ENCODE measurements at regions not wholly inside any gene's neighbourhood (a gene's known extent, or its start where the extent isn't known, plus 50 kb on each side); places are given as distances from the start of the nearest gene placed in this dataset.

GRCh38 chr16:86393907-86394626 lies 116.3 kb upstream of the FOXF1 start:
- H3K27ac ChIP-seq (ENCODE audit: insufficient read depth, low read length, poor library complexity, severe bottlenecking) = no peak overlapping the region
- H3K4me3 ChIP-seq (ENCODE audit: insufficient read depth, low read depth, low read length, poor library complexity, severe bottlenecking) = no peak overlapping the region
- H3K9me3 ChIP-seq (ENCODE audit: control insufficient read depth, low read length) = no peaks in the 10 kb centered on the region
- DNase-seq = no peak
- H3K4me1 ChIP-seq (ENCODE audit: control insufficient read depth, insufficient read depth, low read length, poor library complexity, severe bottlenecking) = no peaks in the 10 kb centered on the region
- H3K27me3 ChIP-seq (replicated peaks; ENCODE audit: control insufficient read depth, insufficient read depth, low read length, poor library complexity, severe bottlenecking) = no peaks in the 10 kb centered on the region
- H3K36me3 ChIP-seq (ENCODE audit: control insufficient read depth, insufficient read depth, low read length) = no peaks in the 10 kb centered on the region

DNA sequence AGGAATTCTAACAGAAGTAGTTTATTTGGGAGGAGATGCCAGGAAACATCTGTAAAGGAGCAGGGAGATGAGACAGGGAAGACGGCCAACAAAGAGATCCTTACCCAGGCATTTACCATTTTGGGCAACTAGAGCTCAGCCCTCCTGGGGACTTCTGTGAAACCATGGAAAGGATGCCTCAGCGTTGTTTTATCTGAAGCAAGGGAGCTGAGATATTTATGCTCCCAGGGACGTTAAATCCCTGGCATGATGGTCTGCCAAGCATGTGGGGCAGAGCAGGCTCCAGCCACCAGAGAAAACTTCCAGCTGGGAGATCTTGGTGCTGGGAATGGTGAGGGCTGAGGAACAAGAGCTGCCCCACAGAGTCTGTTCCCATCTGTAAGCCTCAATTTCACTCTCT lies 114.8 kb upstream of the FOXF1 start:
- Histone ChIP-seq H3K9me3 (ENCODE audit: control insufficient read depth, low read length) (no peaks in the 10 kb centered on the region), H3K27me3 (replicated peaks; ENCODE audit: control insufficient read depth, insufficient read depth, low read length, poor library complexity, severe bottlenecking) (no peaks in the 10 kb centered on the region), H3K4me1 (ENCODE audit: control insufficient read depth, insufficient read depth, low read length, poor library complexity, severe bottlenecking) (no peaks in the 10 kb centered on the region), H3K27ac (ENCODE audit: insufficient read depth, low read length, poor library complexity, severe bottlenecking) (no peak overlapping the region), H3K36me3 (ENCODE audit: control insufficient read depth, insufficient read depth, low read length) (no peaks in the 10 kb centered on the region), H3K4me3 (ENCODE audit: insufficient read depth, low read depth, low read length, poor library complexity, severe bottlenecking) (no peak overlapping the region)
- no peak for DNase-seq

GRCh38 chr16:86396422-86396821 lies 113.9 kb upstream of the FOXF1 start:
- no peak overlapping the region for H3K27ac ChIP-seq (ENCODE audit: insufficient read depth, low read length, poor library complexity, severe bottlenecking)
- DNase-seq = no peak
- H3K36me3 ChIP-seq (ENCODE audit: control insufficient read depth, insufficient read depth, low read length) = no peaks in the 10 kb centered on the region

DNA sequence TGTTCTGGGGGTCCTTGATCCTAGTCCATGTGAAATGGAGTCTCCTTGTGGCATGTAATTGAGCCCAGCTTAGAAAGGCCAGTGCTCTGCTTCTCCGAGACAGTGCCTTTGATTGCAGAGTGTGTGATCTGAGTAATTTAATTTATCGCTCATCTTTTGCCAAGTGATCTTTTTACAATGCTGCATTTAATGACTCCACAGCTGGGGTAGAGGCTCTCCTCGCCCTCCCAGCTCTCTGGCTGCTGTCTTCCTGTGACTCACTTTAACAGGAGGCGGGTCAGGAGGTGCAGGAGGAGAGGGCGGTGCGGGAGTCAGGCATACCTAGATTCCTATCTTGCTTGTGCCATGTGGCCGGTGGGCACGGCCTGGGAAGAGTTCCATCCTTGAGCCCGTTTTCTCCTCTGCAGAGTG lies 113.4 kb upstream of the FOXF1 start:
- H3K9me3 ChIP-seq (ENCODE audit: control insufficient read depth, low read length) = no peaks in the 10 kb centered on the region
- no peak overlapping the region for H3K27ac ChIP-seq (ENCODE audit: insufficient read depth, low read length, poor library complexity, severe bottlenecking)
- DNase-seq = no peak
- no peaks in the 10 kb centered on the region for H3K27me3 ChIP-seq (replicated peaks; ENCODE audit: control insufficient read depth, insufficient read depth, low read length, poor library complexity, severe bottlenecking)
- H3K4me3 ChIP-seq (ENCODE audit: insufficient read depth, low read depth, low read length, poor library complexity, severe bottlenecking) = no peak overlapping the region
- H3K36me3 ChIP-seq (ENCODE audit: control insufficient read depth, insufficient read depth, low read length) = no peaks in the 10 kb centered on the region
- H3K4me1 ChIP-seq (ENCODE audit: control insufficient read depth, insufficient read depth, low read length, poor library complexity, severe bottlenecking) = no peaks in the 10 kb centered on the region

More at GRCh38 chr16:86396422-86396821, 113.9 kb upstream of the FOXF1 start:
- H3K9me3 ChIP-seq (ENCODE audit: control insufficient read depth, low read length) = no peaks in the 10 kb centered on the region
- H3K4me3 ChIP-seq (ENCODE audit: insufficient read depth, low read depth, low read length, poor library complexity, severe bottlenecking) = no peak overlapping the region
- H3K4me1 ChIP-seq (ENCODE audit: control insufficient read depth, insufficient read depth, low read length, poor library complexity, severe bottlenecking) = no peaks in the 10 kb centered on the region
- no peaks in the 10 kb centered on the region for H3K27me3 ChIP-seq (replicated peaks; ENCODE audit: control insufficient read depth, insufficient read depth, low read length, poor library complexity, severe bottlenecking)

DNA sequence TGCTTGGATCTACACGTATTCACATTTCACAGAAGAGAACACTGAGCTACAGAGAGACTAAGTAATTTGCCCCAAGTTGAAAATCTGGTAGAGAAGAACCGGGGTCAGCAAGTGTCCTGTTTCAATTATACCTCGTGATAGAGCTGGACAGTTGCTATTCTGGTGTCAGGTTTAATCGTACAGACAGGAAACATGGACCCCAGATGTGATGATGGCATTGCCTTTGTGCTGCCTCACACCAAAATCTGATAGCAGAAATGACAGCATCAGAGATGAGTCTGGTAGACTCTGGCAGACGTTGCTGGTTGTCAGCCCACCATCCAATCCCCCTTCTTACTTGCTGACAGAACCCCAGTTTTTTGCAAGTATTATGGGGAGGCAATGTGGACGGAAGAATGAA lies 112.1 kb upstream of the FOXF1 start:
- Histone ChIP-seq H3K27me3 (replicated peaks; ENCODE audit: control insufficient read depth, insufficient read depth, low read length, poor library complexity, severe bottlenecking) (no peaks in the 10 kb centered on the region), H3K4me3 (ENCODE audit: insufficient read depth, low read depth, low read length, poor library complexity, severe bottlenecking) (no peak overlapping the region), H3K4me1 (ENCODE audit: control insufficient read depth, insufficient read depth, low read length, poor library complexity, severe bottlenecking) (no peaks in the 10 kb centered on the region), H3K9me3 (ENCODE audit: control insufficient read depth, low read length) (no peaks in the 10 kb centered on the region), H3K36me3 (ENCODE audit: control insufficient read depth, insufficient read depth, low read length) (no peaks in the 10 kb centered on the region), H3K27ac (ENCODE audit: insufficient read depth, low read length, poor library complexity, severe bottlenecking) (no peak overlapping the region)
- DNase-seq = no peak

DNA sequence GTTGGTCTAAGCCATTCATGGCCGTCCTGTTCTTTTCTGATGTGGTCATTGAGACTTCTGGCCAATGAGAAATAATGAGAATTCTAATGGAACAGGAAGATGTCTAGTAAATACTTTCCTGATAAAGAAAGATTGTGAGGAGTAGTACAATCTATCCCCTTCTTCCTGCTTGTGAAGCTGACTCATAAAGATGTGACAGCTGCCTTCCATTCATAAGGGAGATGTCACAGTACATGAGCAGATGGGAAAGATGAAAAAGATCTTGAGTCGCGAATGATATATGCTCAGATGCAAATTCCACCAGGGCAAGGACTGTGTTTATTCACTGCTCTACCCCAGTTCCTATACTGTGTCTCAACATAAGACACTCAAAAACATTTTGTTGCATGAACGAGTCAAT lies 111.7 kb upstream of the FOXF1 start:
- Histone ChIP-seq H3K27me3 (replicated peaks; ENCODE audit: control insufficient read depth, insufficient read depth, low read length, poor library complexity, severe bottlenecking) (no peaks in the 10 kb centered on the region), H3K9me3 (ENCODE audit: control insufficient read depth, low read length) (no peaks in the 10 kb centered on the region), H3K4me3 (ENCODE audit: insufficient read depth, low read depth, low read length, poor library complexity, severe bottlenecking) (no peak overlapping the region), H3K4me1 (ENCODE audit: control insufficient read depth, insufficient read depth, low read length, poor library complexity, severe bottlenecking) (no peaks in the 10 kb centered on the region), H3K36me3 (ENCODE audit: control insufficient read depth, insufficient read depth, low read length) (no peaks in the 10 kb centered on the region), H3K27ac (ENCODE audit: insufficient read depth, low read length, poor library complexity, severe bottlenecking) (no peak overlapping the region)
- no peak for DNase-seq

DNA sequence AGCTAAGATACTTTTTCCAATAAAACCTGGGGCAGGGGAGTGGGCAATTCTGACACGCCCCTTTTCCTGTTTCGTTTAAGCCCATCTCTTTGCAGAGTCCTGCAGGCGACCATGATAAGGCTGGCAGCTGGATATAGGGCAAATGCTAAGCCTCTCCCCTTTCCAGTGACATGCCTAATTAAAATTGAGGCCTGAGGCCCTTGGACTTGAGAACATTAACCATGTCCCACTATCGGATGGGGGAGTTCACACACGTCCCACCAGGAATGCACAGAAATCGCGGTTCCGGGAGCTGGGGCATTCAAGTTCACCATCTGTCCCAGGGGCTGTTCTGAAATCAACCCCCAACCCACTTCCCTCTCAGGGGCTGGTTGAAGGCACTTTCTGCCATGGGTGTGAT lies 109.2 kb upstream of the FOXF1 start:
- no peak for DNase-seq
- no peaks in the 10 kb centered on the region for H3K4me1 ChIP-seq (ENCODE audit: control insufficient read depth, insufficient read depth, low read length, poor library complexity, severe bottlenecking)
- H3K4me3 ChIP-seq (ENCODE audit: insufficient read depth, low read depth, low read length, poor library complexity, severe bottlenecking) = no peak overlapping the region
- no peaks in the 10 kb centered on the region for H3K27me3 ChIP-seq (replicated peaks; ENCODE audit: control insufficient read depth, insufficient read depth, low read length, poor library complexity, severe bottlenecking)
- H3K36me3 ChIP-seq (ENCODE audit: control insufficient read depth, insufficient read depth, low read length) = no peaks in the 10 kb centered on the region
- no peaks in the 10 kb centered on the region for H3K9me3 ChIP-seq (ENCODE audit: control insufficient read depth, low read length)
- H3K27ac ChIP-seq (ENCODE audit: insufficient read depth, low read length, poor library complexity, severe bottlenecking) = no peak overlapping the region

DNA sequence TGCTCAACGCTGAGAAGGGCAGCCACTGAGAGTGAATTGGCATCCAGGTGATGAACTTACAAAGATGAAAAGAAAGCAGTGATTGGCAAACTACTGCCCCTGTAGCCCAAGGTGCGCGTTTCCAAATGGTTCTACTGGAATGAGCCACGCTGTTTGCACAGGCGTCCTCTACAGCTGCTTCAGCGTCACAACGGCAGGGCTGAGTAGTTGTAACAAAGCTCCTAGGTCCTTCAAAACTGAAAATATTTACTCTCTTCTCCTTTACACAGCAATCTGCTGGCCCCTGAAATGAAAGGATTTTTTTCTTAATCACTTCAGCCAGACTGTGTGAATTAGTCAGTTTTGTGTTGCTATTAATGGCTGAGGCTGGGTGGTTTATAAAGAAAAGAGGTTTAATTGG lies 107.2 kb upstream of the FOXF1 start:
- DNase-seq = no peak
- no peaks in the 10 kb centered on the region for H3K4me1 ChIP-seq (ENCODE audit: control insufficient read depth, insufficient read depth, low read length, poor library complexity, severe bottlenecking)
- H3K36me3 ChIP-seq (ENCODE audit: control insufficient read depth, insufficient read depth, low read length) = no peaks in the 10 kb centered on the region
- no peaks in the 10 kb centered on the region for H3K27me3 ChIP-seq (replicated peaks; ENCODE audit: control insufficient read depth, insufficient read depth, low read length, poor library complexity, severe bottlenecking)
- no peak overlapping the region for H3K4me3 ChIP-seq (ENCODE audit: insufficient read depth, low read depth, low read length, poor library complexity, severe bottlenecking)
- H3K27ac ChIP-seq (ENCODE audit: insufficient read depth, low read length, poor library complexity, severe bottlenecking) = no peak overlapping the region
- H3K9me3 ChIP-seq (ENCODE audit: control insufficient read depth, low read length) = no peaks in the 10 kb centered on the region

- Histone ChIP-seq H3K36me3 (ENCODE audit: control insufficient read depth, insufficient read depth, low read length) (no peaks in the 10 kb centered on the region), H3K27ac (ENCODE audit: insufficient read depth, low read length, poor library complexity, severe bottlenecking) (no peak overlapping the region), H3K4me3 (ENCODE audit: insufficient read depth, low read depth, low read length, poor library complexity, severe bottlenecking) (no peak overlapping the region), H3K27me3 (replicated peaks; ENCODE audit: control insufficient read depth, insufficient read depth, low read length, poor library complexity, severe bottlenecking) (no peaks in the 10 kb centered on the region), H3K9me3 (ENCODE audit: control insufficient read depth, low read length) (no peaks in the 10 kb centered on the region), H3K4me1 (ENCODE audit: control insufficient read depth, insufficient read depth, low read length, poor library complexity, severe bottlenecking) (no peaks in the 10 kb centered on the region)
- no peak for DNase-seq
Observed at GRCh38 chr16:86403541-86404163, 106.7 kb upstream of the FOXF1 start.

GRCh38 chr16:86404678-86405077 lies 105.6 kb upstream of the FOXF1 start:
- no peak for DNase-seq
- H3K9me3 ChIP-seq (ENCODE audit: control insufficient read depth, low read length) = no peaks in the 10 kb centered on the region
- H3K4me1 ChIP-seq (ENCODE audit: control insufficient read depth, insufficient read depth, low read length, poor library complexity, severe bottlenecking) = no peaks in the 10 kb centered on the region
- H3K27ac ChIP-seq (ENCODE audit: insufficient read depth, low read length, poor library complexity, severe bottlenecking) = no peak overlapping the region
- H3K36me3 ChIP-seq (ENCODE audit: control insufficient read depth, insufficient read depth, low read length) = no peaks in the 10 kb centered on the region
- H3K4me3 ChIP-seq (ENCODE audit: insufficient read depth, low read depth, low read length, poor library complexity, severe bottlenecking) = no peak overlapping the region
- no peaks in the 10 kb centered on the region for H3K27me3 ChIP-seq (replicated peaks; ENCODE audit: control insufficient read depth, insufficient read depth, low read length, poor library complexity, severe bottlenecking)
